NCI-H2029 (cell line): ENCODE measurements at regions not wholly inside any gene's neighbourhood (a gene's known extent, or its start where the extent isn't known, plus 50 kb on each side); places are given as distances from the start of the nearest gene placed in this dataset.
"Not testable (repeated sequence)": the region's sequence is repeated elsewhere in the genome, so short reads cannot be mapped to it uniquely, and the experiment has no call there.

Experiments
- DNase-seq: peaks from one replicate; lab custom pipeline; 2025; lab: John Stamatoyannopoulos, UW

GRCh38 chr6:121764493-121764892 is 329.0 kb downstream of the GJA1 start:
- no peak for DNase-seq

DNA sequence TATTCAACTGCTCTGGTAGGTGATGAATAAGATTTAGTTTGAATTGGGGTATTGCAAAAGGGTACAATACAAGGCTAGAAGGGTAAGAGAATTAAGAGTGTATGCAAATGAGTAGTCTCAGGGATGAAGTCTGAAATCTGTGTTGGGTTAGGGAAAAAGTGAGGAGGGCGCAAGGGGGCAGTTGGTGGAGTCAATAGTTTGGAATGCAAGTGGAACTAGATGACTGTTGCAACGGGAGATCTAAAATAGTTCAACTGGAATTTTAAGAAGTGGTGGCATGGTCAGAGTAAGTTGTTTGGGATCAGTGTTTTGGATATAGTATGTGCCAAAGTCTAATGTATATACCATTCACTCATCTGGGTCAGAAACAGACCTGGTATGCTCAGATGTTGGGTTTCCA is 329.6 kb downstream of the GJA1 start:
- no peak for DNase-seq

DNA sequence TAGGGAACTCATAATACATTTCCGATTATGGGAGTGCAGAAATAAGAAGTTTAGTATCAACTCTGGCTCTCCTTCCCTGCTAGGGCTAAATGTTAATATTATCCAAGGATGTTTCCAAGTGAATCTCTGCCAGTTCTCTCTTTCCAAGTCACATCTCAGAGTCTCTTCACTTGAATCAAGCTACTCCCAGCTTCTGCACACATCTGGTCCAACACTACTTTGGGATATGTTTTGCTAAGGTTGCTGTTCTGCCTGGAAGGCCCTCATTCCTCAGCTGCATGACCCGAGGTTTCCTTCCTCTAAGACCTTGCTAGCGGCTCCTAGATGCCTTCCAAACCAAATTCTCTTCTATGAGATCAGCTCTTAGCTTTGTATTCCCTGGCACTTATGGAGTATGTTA is 331.8 kb downstream of the GJA1 start:
- no peak for DNase-seq

DNA sequence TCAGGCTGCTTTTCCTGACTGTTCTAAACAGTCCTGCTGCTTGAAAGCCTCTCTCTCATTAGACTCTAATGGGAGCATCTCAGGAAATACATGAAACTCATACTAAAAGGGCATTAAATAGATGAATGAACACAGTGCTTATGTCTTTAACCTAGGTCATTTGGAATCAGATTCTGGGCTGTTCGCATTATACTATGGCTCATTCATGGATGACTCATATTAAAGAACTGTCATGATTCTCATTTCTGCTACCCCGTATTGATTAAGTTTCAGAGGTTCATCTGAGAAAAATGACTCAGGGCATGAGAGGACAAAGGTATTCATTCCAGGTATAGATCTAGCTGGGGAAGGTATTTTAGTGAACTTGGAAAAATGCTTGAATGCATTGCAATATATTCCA is 335.5 kb downstream of the GJA1 start:
- no peak for DNase-seq

- DNase-seq: no peak
Observed at GRCh38 chr6:121771937-121772720, 336.7 kb downstream of the GJA1 start.

GRCh38 chr6:121776054-121776453 is 340.6 kb downstream of the GJA1 start:
- DNase-seq: no peak

GRCh38 chr6:121780325-121781321 is 345.2 kb downstream of the GJA1 start:
- DNase-seq: no peak

DNA sequence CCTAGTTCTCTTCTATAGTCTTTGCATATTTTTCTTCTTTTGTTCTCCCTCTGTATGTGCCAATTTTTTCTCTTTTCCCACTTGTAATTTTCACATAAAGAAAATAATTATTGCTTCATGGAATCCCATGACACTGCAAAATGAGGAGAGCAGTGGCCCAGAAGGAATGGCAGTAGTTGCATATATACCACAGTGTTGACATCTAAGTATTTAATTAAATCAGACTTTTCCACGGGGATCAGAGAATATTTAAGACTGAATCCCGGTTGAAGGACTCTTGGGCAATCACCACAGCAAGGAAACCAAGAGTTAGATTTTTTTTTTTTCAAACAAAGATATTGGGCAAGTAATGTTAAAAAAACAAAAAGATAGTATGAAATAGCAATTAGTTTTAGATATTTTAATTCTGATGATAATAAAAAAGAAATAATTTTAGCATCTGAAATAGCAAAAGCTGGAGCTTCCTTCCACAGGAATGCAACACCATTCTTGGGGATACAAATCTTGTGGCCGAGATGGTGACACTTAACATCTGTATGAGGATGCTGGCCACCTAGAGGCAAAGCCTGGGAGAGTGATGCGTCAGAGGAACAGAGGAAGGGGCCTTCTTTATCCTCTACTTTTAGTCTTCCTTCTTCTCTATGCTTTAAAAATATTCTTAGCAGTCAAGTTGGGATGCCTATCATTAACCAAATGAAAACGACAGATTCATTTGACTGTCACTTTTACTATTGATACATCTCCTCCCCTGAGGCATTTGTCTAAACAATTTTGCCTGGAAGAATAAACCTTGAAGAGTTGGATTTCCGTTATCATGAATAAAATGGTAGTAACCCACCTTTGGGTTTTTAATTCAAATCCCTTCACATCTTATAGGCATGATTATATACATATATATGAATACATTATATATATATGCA is 356.2 kb downstream of the GJA1 start:
- no peak for DNase-seq

- DNase-seq: no peak
Observed at GRCh38 chr6:121794630-121795029, 359.2 kb downstream of the GJA1 start.

DNA sequence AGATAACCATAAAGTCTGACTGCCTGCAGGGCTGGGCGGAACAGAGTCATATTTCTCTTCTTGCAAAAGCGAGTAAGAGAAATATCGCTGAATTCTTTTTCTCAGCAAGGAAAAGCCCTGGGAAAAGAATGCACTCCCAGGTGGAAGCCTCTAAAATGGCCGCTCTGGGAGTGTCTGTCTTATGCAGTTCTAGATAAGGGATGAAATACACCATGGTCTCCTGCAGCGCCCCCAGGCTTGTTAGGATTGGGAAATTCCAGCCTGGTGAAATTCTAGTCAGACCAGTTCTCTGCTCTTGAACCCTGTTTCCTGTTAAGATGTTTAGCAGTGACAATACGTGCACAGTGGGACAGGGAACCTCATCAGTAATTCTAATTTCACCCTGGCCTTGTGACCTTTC is 362.2 kb downstream of the GJA1 start:
- not testable (repeated sequence) for DNase-seq

- DNase-seq: not testable (repeated sequence)
Observed at GRCh38 chr6:121798126-121798525, 362.7 kb downstream of the GJA1 start.

DNA sequence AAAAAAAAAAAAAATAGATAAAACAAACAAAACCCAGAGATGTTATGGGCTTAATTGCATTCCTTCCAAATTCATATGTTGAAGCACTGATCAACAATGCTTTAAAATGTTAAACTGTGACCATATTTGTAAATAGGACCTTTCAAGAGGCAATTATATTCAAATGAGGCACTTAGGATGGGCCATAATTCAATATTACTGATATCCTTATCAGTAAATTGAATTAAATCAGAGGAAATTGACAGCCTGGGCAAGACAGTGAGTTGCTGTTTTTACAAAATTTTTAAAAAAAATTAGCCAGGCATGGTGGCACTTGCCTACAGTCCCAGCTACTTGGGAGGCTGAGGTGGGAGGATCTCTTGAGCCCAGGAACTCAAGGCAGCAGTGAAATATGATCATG is 364.1 kb downstream of the GJA1 start:
- DNase-seq: no peak

GRCh38 chr6:121800047-121800446 is 364.6 kb downstream of the GJA1 start:
- DNase-seq: no peak

- DNase-seq: no peak
Observed at GRCh38 chr6:121806116-121806515, 370.7 kb downstream of the GJA1 start.

GRCh38 chr6:121809211-121809610 is 373.8 kb downstream of the GJA1 start:
- DNase-seq: no peak

DNA sequence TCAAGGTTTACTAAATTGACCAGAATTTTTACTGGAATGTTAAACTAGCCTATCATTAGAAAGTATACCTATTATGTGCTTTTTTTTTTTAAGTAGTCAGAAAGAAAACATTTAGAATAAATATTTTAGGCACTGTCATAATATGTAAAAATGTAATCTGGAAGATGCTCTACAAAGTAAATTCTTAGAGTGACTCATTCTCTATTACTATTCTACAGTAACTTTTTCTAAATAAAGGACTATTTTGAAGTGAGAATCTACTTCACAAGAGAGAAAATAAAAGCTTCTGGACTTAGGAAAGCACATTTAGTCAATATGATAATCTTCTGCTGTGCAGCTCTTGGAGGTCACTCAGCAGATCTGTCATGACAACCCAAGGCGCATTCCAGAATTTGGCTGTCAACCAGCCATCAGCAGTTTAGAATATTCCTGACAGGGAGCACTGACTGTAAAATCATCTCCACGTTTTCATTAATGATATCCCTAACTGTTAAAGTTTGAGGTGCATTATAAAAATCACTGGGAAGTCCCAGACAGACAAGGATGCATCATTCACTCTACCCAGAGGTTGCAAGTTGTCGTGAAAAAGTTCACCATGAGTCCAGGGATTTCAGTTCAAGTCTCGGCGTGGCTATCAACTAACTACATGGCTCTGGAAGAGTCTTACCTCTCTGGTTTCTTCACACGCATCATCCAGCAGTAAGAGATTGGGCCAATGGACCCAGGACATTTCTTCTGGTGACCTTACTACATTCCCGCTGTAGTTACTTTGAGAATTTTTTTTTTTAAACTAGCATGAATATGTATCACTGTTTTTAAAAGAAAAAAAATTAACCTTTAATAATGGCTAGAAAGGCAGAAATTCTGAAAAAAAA is 374.9 kb downstream of the GJA1 start:
- no peak for DNase-seq

GRCh38 chr6:121811106-121811505 is 375.7 kb downstream of the GJA1 start:
- DNase-seq: no peak

GRCh38 chr6:121816361-121816760 is 380.9 kb downstream of the GJA1 start:
- DNase-seq: no peak

DNA sequence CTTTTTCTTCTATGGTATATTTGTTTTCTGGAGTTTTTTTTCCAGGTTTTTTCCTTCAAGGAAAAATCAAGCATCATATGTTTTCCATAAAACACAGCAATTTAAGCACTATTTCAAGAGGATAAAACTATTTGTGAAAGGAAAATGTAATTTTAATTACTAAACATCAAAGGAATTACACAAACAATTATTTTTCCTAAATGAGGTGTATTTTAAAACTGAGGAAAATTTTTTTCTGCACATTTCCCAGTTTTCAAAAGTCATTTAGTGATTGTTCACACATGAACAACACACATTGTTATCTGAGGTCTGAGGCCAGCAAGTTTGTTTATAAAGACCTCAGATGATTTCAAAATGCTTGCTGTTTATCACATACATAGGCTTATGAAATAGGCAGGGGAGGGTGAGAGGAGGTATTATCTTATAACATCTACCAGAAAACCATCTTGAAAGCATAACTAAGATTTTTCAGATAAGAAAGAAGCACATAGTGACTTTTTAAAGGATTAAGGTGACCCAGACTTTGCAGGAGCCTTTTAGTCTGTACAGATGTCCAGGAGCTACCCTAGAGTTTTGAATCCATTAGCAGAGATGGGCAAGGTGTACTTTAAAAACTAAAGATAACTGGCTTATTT is 381.6 kb downstream of the GJA1 start:
- DNase-seq: no peak

DNA sequence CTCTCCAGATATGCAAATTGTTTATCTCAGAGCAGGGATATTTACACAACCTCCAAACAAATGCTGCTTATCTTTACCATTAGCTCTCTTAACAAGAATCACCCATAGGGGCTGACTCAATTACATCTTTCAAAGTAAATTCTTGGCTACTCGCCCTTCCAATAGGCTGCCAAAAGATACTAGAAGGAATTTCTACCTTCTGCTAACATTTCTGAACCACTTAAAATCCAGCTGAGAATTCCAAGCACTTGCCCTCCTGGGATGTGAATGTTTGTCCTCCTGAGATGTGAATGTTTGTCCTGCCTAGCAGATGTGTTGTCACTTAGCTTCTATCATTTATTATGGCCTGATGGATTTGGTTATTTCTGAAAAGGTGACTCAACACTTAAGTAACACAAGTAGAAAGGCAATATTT is 388.0 kb downstream of the GJA1 start:
- no peak for DNase-seq
